Adrenal gland (tissue), 5 donors: ENCODE measurements at regions not wholly inside any gene's neighbourhood (a gene's known extent, or its start where the extent isn't known, plus 50 kb on each side); places are given as distances from the start of the nearest gene placed in this dataset.

Source experiments
- CTCF ChIP-seq, 6 experiments: fragments of 450-650 bp in 4 of 6; fragments of 200-600 bp in 2 of 6; sonication (generic) in 1 of 6; IDR thresholded peaks; 1 replicate in 5 of 6; 2 replicates in 1 of 6; pipeline versions ENCODE4 v1.5.1 to v1.8.0; 2016 to 2021; ENCODE audit warnings: antibody characterized with exemption in 6 of 6, mild to moderate bottlenecking in 2 of 6, moderate library complexity in 1 of 6
- POLR2A ChIP-seq, 2 donors: fragments of 450-650 bp; IDR thresholded peaks; one replicate each; pipeline ENCODE4 v1.6.1; 2017; ENCODE audit warnings: antibody characterized with exemption in 2 of 2, mild to moderate bottlenecking in 2 of 2, moderate library complexity in 1 of 2
- donor health status: DM: no; HTN: no; CAD: no.

- TF ChIP-seq CTCF (IDR thresholded peaks at IDR 0.05) (no peak), POLR2A (IDR thresholded peaks at IDR 0.05) (no peak)
Measured at GRCh38 chr13:87207280-87208003, 463.7 kb upstream of the SLITRK5 start.
